H1 (cell line): ENCODE measurements at regions not wholly inside any gene's neighbourhood (a gene's known extent, or its start where the extent isn't known, plus 50 kb on each side); places are given as distances from the start of the nearest gene placed in this dataset.

Experiments
- FOSL1 ChIP-seq: IDR thresholded peaks from 2 replicates; pipeline ENCODE4 v1.6.1; 2011; ENCODE audit warnings: mild to moderate bottlenecking, low read depth, low read length, moderate library complexity; ENCODE audit not compliant: insufficient read depth
- GABPA ChIP-seq: IDR thresholded peaks from 2 replicates; pipeline ENCODE4 v1.6.1; 2011; ENCODE audit warnings: mild to moderate bottlenecking, low read length, moderate library complexity, borderline replicate concordance; ENCODE audit not compliant: insufficient read depth
- KDM5A ChIP-seq: fragments of 200-600 bp; IDR thresholded peaks from 2 replicates; pipeline ENCODE4 v1.7.1; 2012; ENCODE audit warnings: mild to moderate bottlenecking, low read length, inconsistent platforms, mixed read lengths
- RBBP5 ChIP-seq: IDR thresholded peaks from 2 replicates; pipeline ENCODE4 v1.7.1; 2012; ENCODE audit warnings: low read depth, mild to moderate bottlenecking, inconsistent platforms, low read length, moderate library complexity, borderline replicate concordance
- RXRA ChIP-seq: IDR thresholded peaks from 2 replicates; pipeline ENCODE4 v1.6.1; 2011; ENCODE audit warnings: low read depth, mild to moderate bottlenecking, low read length, moderate library complexity; ENCODE audit not compliant: insufficient read depth
- SIN3A ChIP-seq, 2 experiments: IDR thresholded peaks in 1 of 2; conservative IDR thresholded peaks in 1 of 2; 2 replicates each; pipeline ENCODE4 v1.6.1; 2011 to 2012; ENCODE audit warnings: low read length in 2 of 2, improper control_type of control experiment in 1 of 2, low read depth in 1 of 2, mild to moderate bottlenecking in 1 of 2
- SIX5 ChIP-seq: IDR thresholded peaks from 2 replicates; pipeline ENCODE4 v1.6.1; 2011; ENCODE audit warnings: mild to moderate bottlenecking, low read depth, low read length
- SRF ChIP-seq: IDR thresholded peaks from 2 replicates; pipeline ENCODE4 v1.6.1; 2011; ENCODE audit warnings: mild to moderate bottlenecking, low read depth, low read length, moderate library complexity
- TAF1 ChIP-seq: IDR thresholded peaks from 2 replicates; pipeline ENCODE4 v1.6.1; 2011; ENCODE audit warnings: mild to moderate bottlenecking, low read depth, low read length
- TAF7 ChIP-seq: optimal IDR thresholded peaks from 2 replicates; pipeline ENCODE3; 2011; ENCODE audit warnings: low read depth, mild to moderate bottlenecking, inconsistent platforms, low read length, moderate library complexity, borderline replicate concordance
- TF ChIP-seq, protein P1 (sequence below): fragments of 300-600 bp; sonication (generic); IDR thresholded peaks from 2 replicates; pipeline ENCODE4 v1.7.1; 2012; ENCODE audit warnings: low read length, moderate library complexity, mild to moderate bottlenecking, inconsistent platforms; ENCODE audit not compliant: insufficient replicate concordance
- TF ChIP-seq, protein P2 (sequence below): IDR thresholded peaks from 2 replicates; pipeline ENCODE4 v1.6.1; 2012; ENCODE audit warnings: inconsistent platforms

DNA sequence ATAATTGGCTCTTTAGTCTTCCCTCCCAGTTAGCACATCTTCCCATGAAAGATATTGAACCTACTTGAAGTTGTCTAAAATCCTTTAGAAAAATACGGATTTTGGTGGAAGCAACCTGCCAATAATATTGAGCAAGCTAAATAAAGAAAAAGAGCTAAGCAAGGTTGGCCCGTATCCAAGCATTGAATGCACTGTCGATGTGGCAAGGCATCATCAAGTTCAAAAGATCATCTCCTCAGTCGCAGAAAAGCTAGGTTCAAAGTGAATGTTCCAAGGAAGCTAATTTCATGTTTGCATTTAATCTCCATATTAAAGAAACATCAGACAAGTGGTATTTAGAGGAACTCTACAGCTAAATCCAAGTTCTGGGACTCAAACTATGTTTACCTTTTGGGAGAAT lies 206.0 kb downstream of the MTERF1 start (continued):
- TF ChIP-seq, protein P1, sequence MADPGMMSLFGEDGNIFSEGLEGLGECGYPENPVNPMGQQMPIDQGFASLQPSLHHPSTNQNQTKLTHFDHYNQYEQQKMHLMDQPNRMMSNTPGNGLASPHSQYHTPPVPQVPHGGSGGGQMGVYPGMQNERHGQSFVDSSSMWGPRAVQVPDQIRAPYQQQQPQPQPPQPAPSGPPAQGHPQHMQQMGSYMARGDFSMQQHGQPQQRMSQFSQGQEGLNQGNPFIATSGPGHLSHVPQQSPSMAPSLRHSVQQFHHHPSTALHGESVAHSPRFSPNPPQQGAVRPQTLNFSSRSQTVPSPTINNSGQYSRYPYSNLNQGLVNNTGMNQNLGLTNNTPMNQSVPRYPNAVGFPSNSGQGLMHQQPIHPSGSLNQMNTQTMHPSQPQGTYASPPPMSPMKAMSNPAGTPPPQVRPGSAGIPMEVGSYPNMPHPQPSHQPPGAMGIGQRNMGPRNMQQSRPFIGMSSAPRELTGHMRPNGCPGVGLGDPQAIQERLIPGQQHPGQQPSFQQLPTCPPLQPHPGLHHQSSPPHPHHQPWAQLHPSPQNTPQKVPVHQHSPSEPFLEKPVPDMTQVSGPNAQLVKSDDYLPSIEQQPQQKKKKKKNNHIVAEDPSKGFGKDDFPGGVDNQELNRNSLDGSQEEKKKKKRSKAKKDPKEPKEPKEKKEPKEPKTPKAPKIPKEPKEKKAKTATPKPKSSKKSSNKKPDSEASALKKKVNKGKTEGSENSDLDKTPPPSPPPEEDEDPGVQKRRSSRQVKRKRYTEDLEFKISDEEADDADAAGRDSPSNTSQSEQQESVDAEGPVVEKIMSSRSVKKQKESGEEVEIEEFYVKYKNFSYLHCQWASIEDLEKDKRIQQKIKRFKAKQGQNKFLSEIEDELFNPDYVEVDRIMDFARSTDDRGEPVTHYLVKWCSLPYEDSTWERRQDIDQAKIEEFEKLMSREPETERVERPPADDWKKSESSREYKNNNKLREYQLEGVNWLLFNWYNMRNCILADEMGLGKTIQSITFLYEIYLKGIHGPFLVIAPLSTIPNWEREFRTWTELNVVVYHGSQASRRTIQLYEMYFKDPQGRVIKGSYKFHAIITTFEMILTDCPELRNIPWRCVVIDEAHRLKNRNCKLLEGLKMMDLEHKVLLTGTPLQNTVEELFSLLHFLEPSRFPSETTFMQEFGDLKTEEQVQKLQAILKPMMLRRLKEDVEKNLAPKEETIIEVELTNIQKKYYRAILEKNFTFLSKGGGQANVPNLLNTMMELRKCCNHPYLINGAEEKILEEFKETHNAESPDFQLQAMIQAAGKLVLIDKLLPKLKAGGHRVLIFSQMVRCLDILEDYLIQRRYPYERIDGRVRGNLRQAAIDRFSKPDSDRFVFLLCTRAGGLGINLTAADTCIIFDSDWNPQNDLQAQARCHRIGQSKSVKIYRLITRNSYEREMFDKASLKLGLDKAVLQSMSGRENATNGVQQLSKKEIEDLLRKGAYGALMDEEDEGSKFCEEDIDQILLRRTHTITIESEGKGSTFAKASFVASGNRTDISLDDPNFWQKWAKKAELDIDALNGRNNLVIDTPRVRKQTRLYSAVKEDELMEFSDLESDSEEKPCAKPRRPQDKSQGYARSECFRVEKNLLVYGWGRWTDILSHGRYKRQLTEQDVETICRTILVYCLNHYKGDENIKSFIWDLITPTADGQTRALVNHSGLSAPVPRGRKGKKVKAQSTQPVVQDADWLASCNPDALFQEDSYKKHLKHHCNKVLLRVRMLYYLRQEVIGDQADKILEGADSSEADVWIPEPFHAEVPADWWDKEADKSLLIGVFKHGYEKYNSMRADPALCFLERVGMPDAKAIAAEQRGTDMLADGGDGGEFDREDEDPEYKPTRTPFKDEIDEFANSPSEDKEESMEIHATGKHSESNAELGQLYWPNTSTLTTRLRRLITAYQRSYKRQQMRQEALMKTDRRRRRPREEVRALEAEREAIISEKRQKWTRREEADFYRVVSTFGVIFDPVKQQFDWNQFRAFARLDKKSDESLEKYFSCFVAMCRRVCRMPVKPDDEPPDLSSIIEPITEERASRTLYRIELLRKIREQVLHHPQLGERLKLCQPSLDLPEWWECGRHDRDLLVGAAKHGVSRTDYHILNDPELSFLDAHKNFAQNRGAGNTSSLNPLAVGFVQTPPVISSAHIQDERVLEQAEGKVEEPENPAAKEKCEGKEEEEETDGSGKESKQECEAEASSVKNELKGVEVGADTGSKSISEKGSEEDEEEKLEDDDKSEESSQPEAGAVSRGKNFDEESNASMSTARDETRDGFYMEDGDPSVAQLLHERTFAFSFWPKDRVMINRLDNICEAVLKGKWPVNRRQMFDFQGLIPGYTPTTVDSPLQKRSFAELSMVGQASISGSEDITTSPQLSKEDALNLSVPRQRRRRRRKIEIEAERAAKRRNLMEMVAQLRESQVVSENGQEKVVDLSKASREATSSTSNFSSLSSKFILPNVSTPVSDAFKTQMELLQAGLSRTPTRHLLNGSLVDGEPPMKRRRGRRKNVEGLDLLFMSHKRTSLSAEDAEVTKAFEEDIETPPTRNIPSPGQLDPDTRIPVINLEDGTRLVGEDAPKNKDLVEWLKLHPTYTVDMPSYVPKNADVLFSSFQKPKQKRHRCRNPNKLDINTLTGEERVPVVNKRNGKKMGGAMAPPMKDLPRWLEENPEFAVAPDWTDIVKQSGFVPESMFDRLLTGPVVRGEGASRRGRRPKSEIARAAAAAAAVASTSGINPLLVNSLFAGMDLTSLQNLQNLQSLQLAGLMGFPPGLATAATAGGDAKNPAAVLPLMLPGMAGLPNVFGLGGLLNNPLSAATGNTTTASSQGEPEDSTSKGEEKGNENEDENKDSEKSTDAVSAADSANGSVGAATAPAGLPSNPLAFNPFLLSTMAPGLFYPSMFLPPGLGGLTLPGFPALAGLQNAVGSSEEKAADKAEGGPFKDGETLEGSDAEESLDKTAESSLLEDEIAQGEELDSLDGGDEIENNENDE, result no peak
- TF ChIP-seq RXRA, result no peak
- TF ChIP-seq FOSL1, result no peak
- TF ChIP-seq TAF1, result no peak
- TF ChIP-seq TAF7, result no peak
- TF ChIP-seq, protein P2, sequence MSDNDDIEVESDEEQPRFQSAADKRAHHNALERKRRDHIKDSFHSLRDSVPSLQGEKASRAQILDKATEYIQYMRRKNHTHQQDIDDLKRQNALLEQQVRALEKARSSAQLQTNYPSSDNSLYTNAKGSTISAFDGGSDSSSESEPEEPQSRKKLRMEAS, result no peak
- TF ChIP-seq SIX5, result no peak
- no peak for TF ChIP-seq SRF
- no peak for TF ChIP-seq KDM5A
- no peak for TF ChIP-seq GABPA
- TF ChIP-seq RBBP5, result no peak
- TF ChIP-seq SIN3A (conservative IDR thresholded peaks at IDR 0.05 in 1 of 2, IDR thresholded peaks at IDR 0.05 in 1 of 2; ENCODE audit: low read depth in 1 of 2, low read length in 2 of 2), result no peak
